HG03558 (cell line): ENCODE measurements at regions not wholly inside any gene's neighbourhood (a gene's known extent, or its start where the extent isn't known, plus 50 kb on each side); places are given as distances from the start of the nearest gene placed in this dataset.

Source experiments
- ATAC-seq: cut with Tn5 transposase; IDR thresholded peaks from one replicate; pipeline ENCODE4 v1.9.1; 2021; ENCODE audit warnings: moderate number of reproducible peaks; ENCODE audit not compliant: unreplicated experiment; ENCODE audit errors: extremely low read depth

DNA sequence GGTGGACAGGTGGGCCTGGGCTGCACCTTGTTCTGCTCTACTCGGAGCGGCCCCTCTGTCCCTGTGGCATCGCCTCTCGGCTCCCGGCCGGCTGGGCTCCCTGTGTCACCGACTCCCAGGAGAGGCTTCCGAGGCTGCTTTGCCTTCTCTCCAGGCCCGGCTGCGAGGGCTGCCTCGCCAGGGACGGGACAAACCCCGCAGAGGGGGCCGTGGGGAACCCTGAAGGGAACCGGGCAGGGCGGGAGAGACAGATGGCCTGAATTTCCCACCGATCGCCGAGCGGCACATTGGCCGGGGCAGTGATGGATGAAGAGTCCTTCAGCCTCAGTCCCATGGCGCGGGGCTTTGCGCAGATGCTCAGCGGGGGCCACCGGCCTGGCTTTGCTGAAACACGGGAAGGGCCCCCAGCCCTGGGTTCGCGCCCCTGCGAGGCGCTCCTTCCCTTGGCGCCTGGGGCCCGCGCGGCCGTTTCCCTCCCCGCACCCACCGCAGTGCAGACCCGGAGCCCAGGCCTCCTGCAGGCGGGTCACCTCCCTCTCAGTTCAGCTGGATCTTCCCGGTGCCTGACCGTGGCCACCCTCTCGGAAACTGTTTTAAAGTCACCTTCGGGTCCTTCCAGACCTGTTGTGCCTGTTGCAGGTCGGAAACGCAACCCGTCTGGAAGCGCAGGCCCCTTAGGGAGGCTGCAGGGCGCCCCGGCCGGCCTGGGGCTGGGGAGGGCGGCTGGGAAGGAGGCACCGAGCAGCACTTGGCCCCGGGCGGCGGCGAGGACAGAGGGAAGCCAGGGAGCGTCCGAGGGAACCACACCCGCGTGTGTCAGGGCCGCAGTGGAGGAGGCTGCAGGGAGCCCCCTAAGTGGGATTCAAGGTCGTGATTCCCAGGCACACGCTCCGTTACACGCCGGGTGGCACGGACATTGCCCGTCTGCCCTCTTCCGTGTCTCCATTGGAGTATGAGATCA, 341.9 kb upstream of the SALL3 start:
- no peak for ATAC-seq

DNA sequence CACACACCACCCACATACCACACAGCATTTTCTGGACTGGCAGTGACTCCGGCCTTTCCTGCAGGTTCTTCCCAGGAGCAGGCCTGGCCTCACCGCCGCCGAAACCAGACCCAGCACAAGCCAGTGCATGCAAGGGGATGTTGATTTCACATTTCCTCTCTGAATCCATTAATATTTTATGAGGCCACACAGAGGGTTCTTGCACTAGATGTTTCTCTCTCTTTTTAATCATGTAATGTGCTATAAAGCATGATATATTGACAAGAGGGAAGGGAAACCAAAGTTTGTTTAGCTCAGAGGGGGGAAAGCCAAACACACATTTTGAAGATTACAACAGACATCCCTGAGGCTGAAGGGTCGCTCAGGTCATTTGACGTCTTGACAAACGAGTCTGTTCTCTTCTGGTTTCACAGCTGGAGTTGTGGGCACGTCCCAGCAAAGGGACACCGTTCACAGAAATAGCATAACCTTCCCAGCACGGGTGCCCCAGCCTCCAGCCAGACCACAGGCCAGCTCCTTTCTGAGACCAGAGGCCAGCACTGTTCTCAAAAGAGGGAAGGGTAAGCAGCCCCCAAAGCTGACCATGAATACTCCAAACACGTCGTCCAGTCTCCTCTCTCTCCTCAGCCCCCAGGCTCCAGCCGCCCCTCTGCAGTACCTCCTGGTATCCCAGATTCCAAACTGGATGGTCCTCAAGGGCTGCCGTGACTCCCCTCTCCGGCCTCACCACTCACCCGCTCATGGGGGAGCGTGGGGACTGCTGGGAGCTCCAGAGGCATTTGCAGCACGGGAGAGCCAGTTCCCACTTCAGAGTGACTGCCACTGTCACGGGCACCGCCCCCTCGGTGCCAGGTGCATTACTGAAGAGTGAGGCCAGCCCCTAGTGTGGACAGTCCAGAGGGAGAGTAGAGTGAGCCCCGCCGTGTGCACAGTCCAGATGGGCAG, 340.3 kb upstream of the SALL3 start:
- ATAC-seq = no peak

DNA sequence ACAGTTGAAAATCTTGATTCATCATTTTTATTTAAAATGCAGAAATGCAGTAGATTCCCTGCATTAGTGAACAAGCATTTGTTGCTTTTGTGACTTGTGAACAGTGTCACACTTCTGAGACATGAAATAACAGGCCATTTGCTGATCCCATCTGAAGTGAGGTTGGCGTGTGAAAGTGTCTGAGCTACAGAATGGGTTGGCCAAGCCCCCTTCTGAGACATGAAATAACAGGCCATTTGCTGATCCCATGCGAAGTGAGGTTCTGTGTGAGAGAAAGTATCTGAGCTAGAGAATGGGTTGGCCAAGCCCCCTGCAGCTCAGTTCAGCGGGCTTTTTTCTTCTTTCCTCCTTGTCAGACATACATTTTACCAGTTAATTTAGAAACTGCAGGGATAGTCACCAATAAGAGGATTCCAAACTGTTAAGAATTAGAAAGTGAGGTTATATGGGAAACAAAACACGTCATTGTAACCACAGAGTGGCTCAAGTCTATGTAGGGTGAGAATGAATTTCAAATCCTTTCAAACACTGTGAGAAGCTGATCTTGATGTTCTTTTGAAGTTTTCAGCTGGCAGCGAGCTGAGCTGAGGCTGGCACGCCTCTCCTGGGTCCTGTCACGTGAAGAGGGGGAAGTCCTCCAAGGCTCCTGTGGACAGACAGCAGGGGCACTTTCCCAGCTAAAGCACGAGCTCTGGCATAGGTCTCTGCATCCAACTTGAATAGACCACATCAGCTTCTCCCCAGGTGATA, 339.2 kb upstream of the SALL3 start:
- no peak for ATAC-seq

GRCh38 chr18:78641689-78642231, 337.9 kb upstream of the SALL3 start:
- ATAC-seq = no peak

GRCh38 chr18:78642296-78642951, 337.2 kb upstream of the SALL3 start:
- no peak for ATAC-seq

DNA sequence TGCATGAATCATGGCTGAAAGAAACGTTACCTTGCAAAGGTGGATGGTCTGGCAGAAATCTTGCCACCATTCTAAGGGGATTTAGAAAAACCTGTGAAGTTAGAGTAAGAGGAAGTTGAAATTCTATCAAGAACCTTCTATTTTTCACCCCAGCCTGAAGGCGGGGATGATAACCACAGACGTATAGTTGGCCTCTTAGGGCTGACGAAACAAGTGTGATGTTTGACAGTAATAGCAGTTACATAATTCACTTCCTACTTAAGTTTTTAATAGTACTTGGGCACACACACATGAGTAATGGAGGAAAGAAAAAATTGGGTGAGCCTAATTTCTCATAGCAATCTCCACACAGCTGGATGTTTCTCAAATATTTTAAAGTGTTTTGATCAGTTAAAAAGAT, 336.6 kb upstream of the SALL3 start:
- ATAC-seq = no peak

DNA sequence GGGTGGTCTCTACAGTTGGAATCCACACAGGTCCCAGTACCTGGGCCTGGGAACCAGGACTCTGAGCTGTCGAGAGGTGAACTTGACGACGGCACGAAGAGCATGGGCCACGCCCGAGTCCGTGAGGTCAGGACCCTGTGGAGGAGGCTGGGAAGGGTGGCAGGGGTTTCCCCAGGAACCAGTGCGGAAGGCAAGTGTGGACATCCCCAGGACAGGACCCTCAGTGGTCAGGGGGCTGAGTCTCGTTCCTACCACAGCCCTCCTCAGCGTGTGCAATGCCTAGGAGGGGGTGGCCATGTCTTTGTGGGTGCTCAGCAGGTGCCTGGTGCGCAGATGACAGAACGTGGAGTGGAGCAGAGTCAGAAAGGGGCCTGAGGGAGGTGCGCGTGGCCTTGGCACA, 335.6 kb upstream of the SALL3 start:
- ATAC-seq = no peak

- no peak for ATAC-seq
Observed at GRCh38 chr18:78645216-78645615, 334.4 kb upstream of the SALL3 start.

GRCh38 chr18:78647018-78647417, 332.6 kb upstream of the SALL3 start:
- no peak for ATAC-seq

DNA sequence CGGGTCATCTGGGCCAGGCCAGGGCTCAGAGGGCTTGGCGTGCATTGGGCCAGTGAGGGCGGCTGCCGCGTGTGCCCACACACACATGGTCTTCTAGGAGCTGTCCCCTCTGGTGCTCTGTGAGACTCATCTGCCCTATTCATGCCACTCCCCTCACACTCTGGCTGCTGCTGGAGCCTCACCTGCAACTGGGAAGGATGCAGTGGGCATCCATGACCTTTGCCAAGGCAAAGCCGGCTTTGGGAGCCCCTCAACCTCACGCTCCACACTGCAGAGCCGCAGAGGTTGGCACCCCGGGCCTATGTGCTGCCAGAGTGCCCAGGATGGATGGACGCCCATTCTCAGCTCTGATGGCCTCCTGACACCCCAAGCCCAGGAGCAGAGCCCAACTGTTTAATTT, 330.2 kb upstream of the SALL3 start:
- no peak for ATAC-seq

DNA sequence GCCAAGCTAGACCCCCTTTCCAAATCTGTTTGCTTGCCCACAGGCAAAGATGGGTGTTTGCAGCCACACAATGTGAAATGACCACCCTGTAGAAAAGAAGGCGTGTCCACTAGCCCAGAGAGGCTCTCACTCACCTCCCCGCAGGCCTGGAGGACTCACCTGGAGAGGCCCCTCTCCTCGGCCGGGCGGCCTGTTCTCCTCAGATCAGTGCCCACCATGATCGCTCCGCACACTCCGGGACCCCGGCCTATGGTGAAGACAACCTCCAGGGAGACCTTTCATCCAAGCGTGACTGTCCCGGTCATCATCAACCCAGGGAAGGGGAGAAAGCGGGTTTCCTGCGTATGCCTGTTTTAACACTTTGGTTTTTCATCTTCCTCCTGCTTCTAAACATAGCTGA, 328.7 kb upstream of the SALL3 start:
- no peak for ATAC-seq

- no peak for ATAC-seq
Observed at GRCh38 chr18:78652001-78652545, 327.5 kb upstream of the SALL3 start.

GRCh38 chr18:78655921-78656320, 323.7 kb upstream of the SALL3 start:
- no peak for ATAC-seq

DNA sequence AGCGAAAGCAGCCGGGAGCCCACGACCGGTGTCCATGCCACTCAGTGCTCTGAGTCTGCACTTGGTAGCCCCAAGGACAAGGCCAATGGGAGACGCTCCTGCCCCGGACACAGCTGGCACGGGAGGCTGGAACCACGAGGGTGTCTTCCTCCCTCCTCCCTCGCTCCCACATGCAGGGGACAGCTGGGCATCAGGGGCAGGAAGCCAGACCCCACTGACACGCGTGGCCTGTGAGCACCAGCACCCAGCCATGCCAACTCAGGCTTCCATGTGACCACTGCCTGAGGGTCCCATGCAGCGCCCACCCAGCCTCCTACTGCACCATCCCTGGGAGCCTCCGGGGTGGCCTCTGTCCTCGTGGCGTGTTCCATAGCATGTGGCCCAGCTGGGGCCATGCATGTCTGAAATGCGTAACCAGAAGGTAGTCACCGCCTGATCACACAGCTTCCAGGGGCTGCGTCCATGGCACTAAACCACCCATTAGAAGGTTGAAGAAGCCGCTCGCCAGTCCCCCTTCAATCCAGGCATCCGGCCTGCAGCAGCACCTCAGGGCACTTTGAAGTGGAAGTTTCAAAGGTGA, 323.2 kb upstream of the SALL3 start:
- ATAC-seq = no peak

DNA sequence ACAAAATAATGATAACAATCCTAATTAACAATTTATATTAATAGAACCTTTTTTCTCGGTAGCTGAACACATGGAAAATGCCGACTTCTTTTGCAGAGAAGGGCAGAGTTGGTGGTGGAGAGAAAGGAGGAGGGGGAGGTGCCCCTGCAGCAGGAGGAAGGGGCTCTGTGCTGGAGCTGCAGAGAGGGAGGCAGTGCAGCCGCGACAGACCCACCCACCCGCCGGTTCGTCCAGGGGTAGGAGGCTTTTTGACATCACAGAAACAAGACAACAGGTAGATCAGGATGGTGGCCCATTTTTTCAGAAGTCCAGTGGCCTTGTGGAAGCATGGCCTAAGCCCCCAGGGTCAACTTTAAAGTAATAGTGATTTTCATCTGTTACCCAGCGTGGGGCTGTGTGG, 321.1 kb upstream of the SALL3 start:
- ATAC-seq = no peak

GRCh38 chr18:78659057-78659456, 320.6 kb upstream of the SALL3 start:
- no peak for ATAC-seq

- no peak for ATAC-seq
Observed at GRCh38 chr18:78659748-78660147, 319.9 kb upstream of the SALL3 start.

- ATAC-seq = no peak
Observed at GRCh38 chr18:78660311-78660710, 319.3 kb upstream of the SALL3 start.

DNA sequence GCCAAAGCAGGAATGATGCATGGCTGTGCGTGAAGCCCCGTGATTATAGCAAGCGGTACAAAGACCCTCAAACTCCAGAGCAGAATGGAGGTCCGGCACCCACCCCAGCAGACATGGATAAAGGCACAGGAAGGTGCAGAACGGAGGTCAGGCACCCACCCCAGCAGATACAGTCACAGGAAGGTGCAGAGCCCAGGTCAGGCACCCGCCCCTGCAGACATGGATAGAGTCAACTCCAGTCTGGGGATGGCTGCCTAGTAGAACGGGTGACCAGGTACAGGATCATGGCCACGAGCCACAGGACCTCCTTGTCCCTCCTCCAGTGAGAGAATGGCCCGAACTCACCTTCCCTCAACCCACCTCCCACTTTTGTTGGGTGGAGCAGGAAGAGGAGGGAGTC, 318.3 kb upstream of the SALL3 start:
- no peak for ATAC-seq
